ENCODE measurements at regions not wholly inside any gene's neighbourhood (a gene's known extent, or its start where the extent isn't known, plus 50 kb on each side); places are given as distances from the start of the nearest gene placed in this dataset.

DNA sequence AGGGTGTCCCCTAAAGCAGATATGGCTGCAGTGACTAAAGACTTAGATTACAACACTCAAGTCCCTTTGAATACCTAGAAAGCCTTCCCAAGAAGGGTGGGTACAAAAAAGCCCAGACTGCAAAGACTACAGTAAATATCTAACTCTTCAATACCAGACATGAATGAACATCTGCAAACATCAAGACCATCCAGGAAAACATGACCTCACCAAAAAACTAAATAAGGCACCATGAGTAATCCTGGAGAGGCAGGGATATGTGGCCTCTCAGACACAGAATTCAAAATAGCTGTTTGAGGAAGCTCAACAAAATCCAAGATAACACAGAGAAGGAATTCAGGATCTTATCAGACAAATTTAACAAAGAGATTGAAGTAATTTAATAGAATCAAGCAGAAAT lies 138.2 kb upstream of the OTOS start:
- ChIA-PET RAD21 (ENCODE audit: unreplicated experiment) (no interaction called here), POLR2A (no interaction called here), CTCF (no interaction called here), SMC1A (ENCODE audit: uncharacterized antibody, unreplicated experiment) (no interaction called here)
- Histone ChIP-seq H3K9ac (ENCODE audit: control insufficient read depth, insufficient read depth, low read length) (no peak overlapping the region), H3K79me2 (ENCODE audit: control insufficient read depth, insufficient read depth, low read length) (no peaks in the 10 kb centered on the region), H3K4me2 (ENCODE audit: control insufficient read depth, insufficient read depth) (no peak overlapping the region), H3K4me1 (ENCODE audit: control insufficient read depth, insufficient read depth, low read length) (no peaks in the 10 kb centered on the region), H3K4me3 (no peak overlapping the region), H3K27me3 (replicated peaks in 1 of 2; ENCODE audit: control insufficient read depth in 2 of 2, insufficient read depth in 2 of 2, low read length in 1 of 2) (peaks cover 0 to 2% of the 10 kb centered on the region in 2 experiments; a peak in 1 of 4 replicates), H4K20me1 (ENCODE audit: control insufficient read depth, insufficient read depth) (no peaks in the 10 kb centered on the region), H2AFZ (ENCODE audit: control insufficient read depth, low read depth, low read length) (no peak overlapping the region), H3K27ac (ENCODE audit: control insufficient read depth, insufficient read depth) (no peak overlapping the region), H3K36me3 (ENCODE audit: control insufficient read depth in 2 of 2, insufficient read depth in 2 of 2, low read length in 1 of 2) (no peaks in the 10 kb centered on the region), H3K9me3 (replicated peaks; ENCODE audit: control insufficient read depth, insufficient read depth, low read length) (no peaks in the 10 kb centered on the region)
- intact Hi-C loops (cut with micrococcal nuclease; ENCODE audit: unreplicated experiment) (no loop called here), in situ Hi-C loops (cut with MboI) (no loop called here)
- TF ChIP-seq SMAD1 (IDR thresholded peaks at IDR 0.05; ENCODE audit: low read depth, partially characterized antibody) (no peak), JUND (IDR thresholded peaks at IDR 0.05; ENCODE audit: low read depth, low read length) (no peak), MYB (IDR thresholded peaks at IDR 0.05; ENCODE audit: borderline replicate concordance, low read depth, low read length) (no peak), BHLHE40 (IDR thresholded peaks at IDR 0.05; ENCODE audit: borderline replicate concordance in 1 of 2, low read depth in 2 of 2, low read length in 1 of 2) (no peak), HDAC6 (IDR thresholded peaks at IDR 0.05; ENCODE audit: unreplicated experiment) (no peak), ZNF384 (IDR thresholded peaks at IDR 0.05; ENCODE audit: borderline replicate concordance, low read depth, low read length) (no peak), NFIC (IDR thresholded peaks at IDR 0.05; ENCODE audit: low read depth, low read length) (no peak), NR2F1 (conservative IDR thresholded peaks at IDR 0.05) (no peak), NRF1 (conservative IDR thresholded peaks at IDR 0.05; ENCODE audit: low read depth, low read length) (no peak), TBL1XR1 (IDR thresholded peaks at IDR 0.05; ENCODE audit: low read depth, low read length) (no peak)
- TF ChIP-seq, protein P1, sequence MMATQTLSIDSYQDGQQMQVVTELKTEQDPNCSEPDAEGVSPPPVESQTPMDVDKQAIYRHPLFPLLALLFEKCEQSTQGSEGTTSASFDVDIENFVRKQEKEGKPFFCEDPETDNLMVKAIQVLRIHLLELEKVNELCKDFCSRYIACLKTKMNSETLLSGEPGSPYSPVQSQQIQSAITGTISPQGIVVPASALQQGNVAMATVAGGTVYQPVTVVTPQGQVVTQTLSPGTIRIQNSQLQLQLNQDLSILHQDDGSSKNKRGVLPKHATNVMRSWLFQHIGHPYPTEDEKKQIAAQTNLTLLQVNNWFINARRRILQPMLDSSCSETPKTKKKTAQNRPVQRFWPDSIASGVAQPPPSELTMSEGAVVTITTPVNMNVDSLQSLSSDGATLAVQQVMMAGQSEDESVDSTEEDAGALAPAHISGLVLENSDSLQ (IDR thresholded peaks at IDR 0.05) = no peak
- TF ChIP-seq, protein P2, sequence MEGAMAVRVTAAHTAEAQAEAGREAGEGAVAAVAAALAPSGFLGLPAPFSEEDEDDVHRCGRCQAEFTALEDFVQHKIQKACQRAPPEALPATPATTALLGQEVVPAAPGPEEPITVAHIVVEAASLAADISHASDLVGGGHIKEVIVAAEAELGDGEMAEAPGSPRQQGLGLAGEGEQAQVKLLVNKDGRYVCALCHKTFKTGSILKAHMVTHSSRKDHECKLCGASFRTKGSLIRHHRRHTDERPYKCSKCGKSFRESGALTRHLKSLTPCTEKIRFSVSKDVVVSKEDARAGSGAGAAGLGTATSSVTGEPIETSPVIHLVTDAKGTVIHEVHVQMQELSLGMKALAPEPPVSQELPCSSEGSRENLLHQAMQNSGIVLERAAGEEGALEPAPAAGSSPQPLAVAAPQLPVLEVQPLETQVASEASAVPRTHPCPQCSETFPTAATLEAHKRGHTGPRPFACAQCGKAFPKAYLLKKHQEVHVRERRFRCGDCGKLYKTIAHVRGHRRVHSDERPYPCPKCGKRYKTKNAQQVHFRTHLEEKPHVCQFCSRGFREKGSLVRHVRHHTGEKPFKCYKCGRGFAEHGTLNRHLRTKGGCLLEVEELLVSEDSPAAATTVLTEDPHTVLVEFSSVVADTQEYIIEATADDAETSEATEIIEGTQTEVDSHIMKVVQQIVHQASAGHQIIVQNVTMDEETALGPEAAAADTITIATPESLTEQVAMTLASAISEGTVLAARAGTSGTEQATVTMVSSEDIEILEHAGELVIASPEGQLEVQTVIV (IDR thresholded peaks at IDR 0.05; ENCODE audit: borderline replicate concordance, partially characterized antibody) = no peak
- TF ChIP-seq, protein P3, sequence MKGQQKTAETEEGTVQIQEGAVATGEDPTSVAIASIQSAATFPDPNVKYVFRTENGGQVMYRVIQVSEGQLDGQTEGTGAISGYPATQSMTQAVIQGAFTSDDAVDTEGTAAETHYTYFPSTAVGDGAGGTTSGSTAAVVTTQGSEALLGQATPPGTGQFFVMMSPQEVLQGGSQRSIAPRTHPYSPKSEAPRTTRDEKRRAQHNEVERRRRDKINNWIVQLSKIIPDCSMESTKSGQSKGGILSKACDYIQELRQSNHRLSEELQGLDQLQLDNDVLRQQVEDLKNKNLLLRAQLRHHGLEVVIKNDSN (IDR thresholded peaks at IDR 0.05; ENCODE audit: borderline replicate concordance, extremely low read length, insufficient read depth, low read depth, low read length) = no peak
- BruUV-seq (replicated peaks) = no TSS peak
- no peak for DNase-seq (ENCODE audit: low read depth, low spot score)
- no peak for ATAC-seq
- FAIRE-seq = no peak

All from GM12878 (cell line).